ENCODE measurements at regions not wholly inside any gene's neighbourhood (a gene's known extent, or its start where the extent isn't known, plus 50 kb on each side); places are given as distances from the start of the nearest gene placed in this dataset.

DNA sequence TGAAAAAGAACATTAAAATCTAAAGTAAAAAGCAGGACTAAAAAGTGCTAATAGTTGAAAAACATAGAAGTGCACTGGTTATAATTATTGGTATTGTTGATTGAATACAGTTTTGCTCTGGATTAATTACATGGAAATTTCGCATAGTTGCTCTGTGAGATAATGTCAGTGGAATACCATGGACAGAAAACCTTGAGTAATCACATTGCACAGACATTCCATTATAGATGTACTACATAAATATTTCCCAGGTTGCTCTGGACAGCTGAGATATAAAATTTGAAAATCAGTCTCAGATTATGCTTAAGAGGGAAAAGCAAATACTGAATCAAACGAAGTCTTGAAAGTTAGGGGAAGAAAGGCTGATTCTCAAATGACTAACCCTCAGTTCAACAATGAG, 439.3 kb upstream of the FLRT2 start:
- TF ChIP-seq POLR2A (IDR thresholded peaks at IDR 0.05; ENCODE audit: low read depth, low read length) (no peak), POLR2AphosphoS5 (IDR thresholded peaks at IDR 0.05; ENCODE audit: low read depth, low read length) (no peak), TAF1 (IDR thresholded peaks at IDR 0.05; ENCODE audit: low read depth, low read length) (no peak), SPI1 (IDR thresholded peaks at IDR 0.05; ENCODE audit: low read depth, low read length) (no peak)

Measured in GM12891 (cell line).